HL-60 (cell line): ENCODE measurements at regions not wholly inside any gene's neighbourhood (a gene's known extent, or its start where the extent isn't known, plus 50 kb on each side); places are given as distances from the start of the nearest gene placed in this dataset.
A peak's percentile ranks its signal among the peaks of the same experiment; 100 is the strongest.

Experiments
- DNase-seq, 2 experiments: peaks; one replicate each; pipeline ENCODE4 v3.0.0-alpha.2; 2010 to 2020; ENCODE audit warnings: low read depth in 1 of 2, low spot score in 1 of 2
- H3K27ac ChIP-seq: fragments of 250-450 bp; sonication (Bioruptor Pico); replicated peaks from 2 replicates; pipeline ENCODE4 v1.5.1; 2020; ENCODE audit warnings: mild to moderate bottlenecking, moderate library complexity
- H3K27me3 ChIP-seq: fragments of 250-450 bp; sonication (Bioruptor Pico); 2 replicates; pipeline ENCODE4 v1.5.1; 2021; ENCODE audit warnings: mild to moderate bottlenecking, moderate library complexity; ENCODE audit not compliant: insufficient read depth, poor library complexity, severe bottlenecking
- H3K4me3 ChIP-seq: replicated peaks from 2 replicates; pipeline ENCODE4 v1.5.1; 2011; ENCODE audit warnings: mild to moderate bottlenecking, control low read depth, low read length; ENCODE audit not compliant: insufficient read depth
- GABPA ChIP-seq: IDR thresholded peaks from 2 replicates; pipeline ENCODE4 v1.6.1; 2012; ENCODE audit warnings: low read depth
- POLR2AphosphoS5 ChIP-seq: IDR thresholded peaks from 2 replicates; pipeline ENCODE4 v1.6.1; 2012; ENCODE audit warnings: low read depth
- SPI1 ChIP-seq: IDR thresholded peaks from 2 replicates; pipeline ENCODE4 v1.6.1; 2012; ENCODE audit warnings: low read depth, mild to moderate bottlenecking, borderline replicate concordance
- TF ChIP-seq, protein P1 (sequence below): IDR thresholded peaks from one replicate; pipeline ENCODE4 v1.5.1; 2011; ENCODE audit warnings: low read length, control low read depth, inconsistent platforms; ENCODE audit not compliant: insufficient read depth
- TF ChIP-seq, protein P2 (sequence below): IDR thresholded peaks from 2 replicates; pipeline ENCODE4 v1.6.1; 2012; ENCODE audit warnings: low read depth; ENCODE audit not compliant: insufficient replicate concordance

DNA sequence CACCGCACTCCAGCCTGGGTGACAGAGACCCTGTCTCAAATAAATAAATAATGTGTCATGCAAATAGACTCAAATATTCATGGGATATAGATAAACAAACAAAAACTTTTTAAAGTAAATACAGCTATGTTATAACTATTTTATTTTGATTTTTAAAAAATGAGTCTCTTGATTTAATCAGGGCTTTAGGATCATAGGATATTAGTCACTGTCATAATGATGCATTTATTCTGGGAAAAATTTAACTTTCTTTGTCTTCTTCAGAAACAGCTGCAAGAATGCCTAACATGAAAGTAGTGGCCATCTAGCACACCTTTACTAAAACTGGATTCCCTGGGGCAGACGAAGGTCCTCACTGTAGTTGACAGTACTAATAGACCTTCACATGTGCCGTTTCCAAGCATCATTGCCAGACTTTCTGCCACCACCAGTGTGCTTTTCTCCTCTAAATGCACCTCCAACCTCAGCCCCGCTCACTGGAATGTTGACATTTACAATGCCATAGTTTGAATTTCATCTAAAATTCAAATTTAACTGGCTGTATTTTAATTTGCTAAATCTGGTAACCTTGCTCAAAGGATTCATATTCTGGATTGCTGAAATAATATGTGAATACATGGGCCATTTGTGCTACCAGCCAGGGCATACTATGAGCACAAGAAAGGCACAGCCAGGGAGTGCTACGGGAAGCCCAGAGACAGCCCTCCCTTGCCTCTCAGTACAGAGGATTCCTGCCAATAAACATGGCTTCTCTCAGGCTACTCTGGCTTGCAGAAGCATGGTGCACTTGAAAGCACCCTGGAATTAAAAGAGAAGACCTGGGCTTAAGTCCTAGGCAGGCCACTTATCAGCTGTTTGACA, 63.4 kb upstream of the ADO start:
- Histone ChIP-seq H3K27me3 (no peaks in the 10 kb centered on the region), H3K27ac (no peak overlapping the region), H3K4me3 (no peak overlapping the region)
- DNase-seq = no peak
- no peak for TF ChIP-seq SPI1
- no peak for TF ChIP-seq POLR2AphosphoS5
- TF ChIP-seq, protein P1, sequence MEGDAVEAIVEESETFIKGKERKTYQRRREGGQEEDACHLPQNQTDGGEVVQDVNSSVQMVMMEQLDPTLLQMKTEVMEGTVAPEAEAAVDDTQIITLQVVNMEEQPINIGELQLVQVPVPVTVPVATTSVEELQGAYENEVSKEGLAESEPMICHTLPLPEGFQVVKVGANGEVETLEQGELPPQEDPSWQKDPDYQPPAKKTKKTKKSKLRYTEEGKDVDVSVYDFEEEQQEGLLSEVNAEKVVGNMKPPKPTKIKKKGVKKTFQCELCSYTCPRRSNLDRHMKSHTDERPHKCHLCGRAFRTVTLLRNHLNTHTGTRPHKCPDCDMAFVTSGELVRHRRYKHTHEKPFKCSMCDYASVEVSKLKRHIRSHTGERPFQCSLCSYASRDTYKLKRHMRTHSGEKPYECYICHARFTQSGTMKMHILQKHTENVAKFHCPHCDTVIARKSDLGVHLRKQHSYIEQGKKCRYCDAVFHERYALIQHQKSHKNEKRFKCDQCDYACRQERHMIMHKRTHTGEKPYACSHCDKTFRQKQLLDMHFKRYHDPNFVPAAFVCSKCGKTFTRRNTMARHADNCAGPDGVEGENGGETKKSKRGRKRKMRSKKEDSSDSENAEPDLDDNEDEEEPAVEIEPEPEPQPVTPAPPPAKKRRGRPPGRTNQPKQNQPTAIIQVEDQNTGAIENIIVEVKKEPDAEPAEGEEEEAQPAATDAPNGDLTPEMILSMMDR = no peak
- TF ChIP-seq, protein P2, sequence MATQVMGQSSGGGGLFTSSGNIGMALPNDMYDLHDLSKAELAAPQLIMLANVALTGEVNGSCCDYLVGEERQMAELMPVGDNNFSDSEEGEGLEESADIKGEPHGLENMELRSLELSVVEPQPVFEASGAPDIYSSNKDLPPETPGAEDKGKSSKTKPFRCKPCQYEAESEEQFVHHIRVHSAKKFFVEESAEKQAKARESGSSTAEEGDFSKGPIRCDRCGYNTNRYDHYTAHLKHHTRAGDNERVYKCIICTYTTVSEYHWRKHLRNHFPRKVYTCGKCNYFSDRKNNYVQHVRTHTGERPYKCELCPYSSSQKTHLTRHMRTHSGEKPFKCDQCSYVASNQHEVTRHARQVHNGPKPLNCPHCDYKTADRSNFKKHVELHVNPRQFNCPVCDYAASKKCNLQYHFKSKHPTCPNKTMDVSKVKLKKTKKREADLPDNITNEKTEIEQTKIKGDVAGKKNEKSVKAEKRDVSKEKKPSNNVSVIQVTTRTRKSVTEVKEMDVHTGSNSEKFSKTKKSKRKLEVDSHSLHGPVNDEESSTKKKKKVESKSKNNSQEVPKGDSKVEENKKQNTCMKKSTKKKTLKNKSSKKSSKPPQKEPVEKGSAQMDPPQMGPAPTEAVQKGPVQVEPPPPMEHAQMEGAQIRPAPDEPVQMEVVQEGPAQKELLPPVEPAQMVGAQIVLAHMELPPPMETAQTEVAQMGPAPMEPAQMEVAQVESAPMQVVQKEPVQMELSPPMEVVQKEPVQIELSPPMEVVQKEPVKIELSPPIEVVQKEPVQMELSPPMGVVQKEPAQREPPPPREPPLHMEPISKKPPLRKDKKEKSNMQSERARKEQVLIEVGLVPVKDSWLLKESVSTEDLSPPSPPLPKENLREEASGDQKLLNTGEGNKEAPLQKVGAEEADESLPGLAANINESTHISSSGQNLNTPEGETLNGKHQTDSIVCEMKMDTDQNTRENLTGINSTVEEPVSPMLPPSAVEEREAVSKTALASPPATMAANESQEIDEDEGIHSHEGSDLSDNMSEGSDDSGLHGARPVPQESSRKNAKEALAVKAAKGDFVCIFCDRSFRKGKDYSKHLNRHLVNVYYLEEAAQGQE = no peak
- TF ChIP-seq GABPA = no peak

DNA sequence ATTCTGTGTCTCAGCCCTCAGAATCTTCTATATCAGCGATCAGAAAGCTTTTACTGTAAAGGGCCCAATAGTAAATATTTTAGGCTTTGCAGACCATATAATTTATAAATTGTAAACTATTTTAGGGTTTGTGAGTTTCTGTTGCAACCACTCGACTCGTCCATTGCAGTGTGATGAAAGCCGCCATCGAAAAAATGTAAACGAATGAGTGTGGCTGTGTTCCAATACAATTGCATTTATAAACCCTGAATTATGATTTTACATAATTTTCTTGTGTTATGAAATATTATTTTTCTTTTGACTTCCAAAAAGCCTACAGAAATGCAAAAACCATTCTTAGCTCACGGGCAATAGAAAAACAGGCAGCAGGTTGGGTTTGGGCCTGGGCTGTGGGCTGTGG, 62.5 kb upstream of the ADO start:
- H3K4me3 ChIP-seq = no peak overlapping the region
- DNase-seq = no peak
- TF ChIP-seq GABPA (no peak), SPI1 (no peak), POLR2AphosphoS5 (no peak)
- TF ChIP-seq, protein P1 = no peak
- TF ChIP-seq, protein P2 = no peak
- no peaks in the 10 kb centered on the region for H3K27me3 ChIP-seq
- no peak overlapping the region for H3K27ac ChIP-seq

- DNase-seq = peak in 1 of 2 experiments; percentile 30
- no peak overlapping the region for H3K4me3 ChIP-seq
- no peak overlapping the region for H3K27ac ChIP-seq
- no peaks in the 10 kb centered on the region for H3K27me3 ChIP-seq
- TF ChIP-seq POLR2AphosphoS5 (no peak), GABPA (no peak), SPI1 (no peak)
- TF ChIP-seq, protein P1 = no peak
- TF ChIP-seq, protein P2 = no peak
Observed at GRCh38 chr10:62742536-62743061, 61.9 kb upstream of the ADO start.
